Left ventricle myocardium superior (tissue), 1 donor: ENCODE measurements at regions not wholly inside any gene's neighbourhood (a gene's known extent, or its start where the extent isn't known, plus 50 kb on each side); places are given as distances from the start of the nearest gene placed in this dataset.

ENCODE experiments used
- ATAC-seq: fragments of 200-7000 bp; cut with Tn5 transposase; one replicate; pipeline ENCODE4 v1.9.1; 2020; ENCODE audit warnings: mild to moderate bottlenecking, moderate library complexity
- DNase-seq: peaks from one replicate; pipeline ENCODE4 v3.0.0-alpha.2; 2020
- intact Hi-C: fragments of 100-400 bp; cut with micrococcal nuclease; formaldehyde crosslinking; loops from one replicate; pipeline ENCODE4 v1.11.0; 2022
- donor health status: DM: no; HTN: yes; CAD: no; lungs with severe emphysema.

DNA sequence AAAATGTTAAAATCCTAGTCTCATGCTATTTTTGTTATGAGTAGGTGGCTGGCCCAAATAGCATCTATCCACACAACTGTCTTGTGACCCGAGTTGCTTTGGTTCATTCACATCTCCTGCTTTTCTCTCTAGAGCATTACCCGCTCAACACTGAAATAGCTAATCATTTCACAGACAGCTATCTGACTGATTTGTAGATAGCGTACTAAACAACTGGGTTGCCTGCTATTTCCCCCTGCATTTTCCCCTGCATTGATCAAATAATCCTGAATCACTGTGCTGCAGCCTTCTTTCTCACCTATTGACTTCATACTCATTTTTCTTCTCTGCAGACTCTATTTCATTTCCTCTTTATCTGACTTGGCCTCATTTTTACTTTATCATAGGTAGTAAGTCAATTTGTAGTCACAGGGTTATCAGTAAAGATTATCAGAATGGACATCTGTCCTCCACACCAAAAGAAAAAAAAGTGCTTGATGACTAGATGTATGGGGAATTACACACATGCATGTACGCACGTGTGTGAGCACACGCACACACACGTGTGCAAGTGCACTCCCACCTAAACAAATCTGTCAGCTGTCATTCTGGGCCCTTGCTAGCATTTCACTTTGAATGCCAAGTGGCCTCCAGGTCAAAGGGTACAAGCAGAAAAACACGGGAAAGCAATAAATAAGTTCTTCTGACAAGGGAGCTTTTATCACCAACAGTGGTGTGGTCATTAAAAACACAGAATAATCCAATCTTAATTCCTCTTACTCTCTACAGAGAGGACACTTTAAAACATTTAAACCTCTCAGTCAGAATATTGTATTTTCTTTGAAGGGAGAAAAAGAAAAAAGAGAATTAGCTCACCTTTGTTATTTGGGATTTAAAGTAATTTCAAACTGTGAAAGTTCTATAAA, 501.6 kb downstream of the EFNA5 start:
- ATAC-seq, result no peak
- intact Hi-C loops, result no loop called here
- no peak for DNase-seq

DNA sequence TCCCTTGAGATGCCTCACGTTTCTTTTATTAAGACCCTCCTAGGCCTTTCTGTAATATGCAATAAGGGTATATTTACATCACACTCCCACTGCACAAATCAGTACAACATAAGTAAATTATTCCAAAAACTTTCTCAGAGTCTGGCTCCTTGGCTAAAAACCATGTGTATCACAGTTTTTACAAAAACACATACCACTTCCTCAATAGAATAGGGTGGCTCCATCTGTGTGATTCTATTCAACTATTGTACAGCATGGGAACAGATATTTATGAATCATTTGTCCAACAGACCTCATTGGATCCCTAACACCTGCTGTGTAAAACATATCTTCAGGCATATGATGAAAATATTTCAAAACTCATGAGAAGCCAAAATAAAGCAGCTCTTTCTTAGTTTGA, 502.7 kb downstream of the EFNA5 start:
- DNase-seq, result no peak
- no peak for ATAC-seq
- intact Hi-C loops, result no loop called here

GRCh38 chr5:107165296-107165695, 505.4 kb downstream of the EFNA5 start:
- intact Hi-C loops, result no loop called here
- ATAC-seq (no peak), DNase-seq (no peak)

DNA sequence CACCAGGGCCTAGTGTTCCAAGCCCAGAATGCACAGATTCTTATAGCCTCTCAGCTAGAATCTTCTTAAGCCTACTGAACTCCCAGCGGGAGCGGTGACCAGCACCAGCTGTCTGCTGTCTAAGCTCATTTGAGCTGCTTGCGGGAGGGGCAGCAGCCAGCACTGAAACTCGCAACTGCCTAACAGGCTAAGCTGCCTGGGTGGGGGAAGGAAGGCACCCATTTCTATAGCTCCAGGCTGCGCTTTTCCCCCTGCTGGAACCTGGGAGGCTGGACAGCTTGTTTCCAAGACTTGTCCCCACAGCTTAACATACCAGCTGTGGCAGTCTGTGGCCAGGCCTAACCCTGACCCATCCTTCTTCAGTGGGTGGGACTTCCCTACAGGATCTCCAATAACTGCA, 512.9 kb downstream of the EFNA5 start:
- intact Hi-C loops, result no loop called here
- no peak for ATAC-seq
- no peak for DNase-seq

DNA sequence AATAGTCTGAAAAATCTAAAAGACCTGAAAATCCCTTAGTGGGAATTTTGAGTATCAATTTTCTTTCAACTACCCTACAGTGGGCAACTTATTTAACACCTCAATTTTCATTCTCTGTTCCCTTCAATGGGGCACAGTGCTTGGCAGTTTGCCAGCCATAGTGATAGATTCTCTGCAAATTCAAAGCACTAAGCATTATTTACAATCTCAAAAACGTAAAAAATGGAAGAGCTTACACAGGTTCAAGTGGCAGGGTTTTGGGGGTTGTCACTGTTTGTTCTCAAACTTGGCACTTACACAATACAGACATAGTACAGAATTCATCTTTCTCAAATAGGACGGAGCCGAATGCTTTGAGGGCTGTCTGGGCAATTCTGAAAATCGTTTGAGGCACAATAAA, 515.0 kb downstream of the EFNA5 start:
- no peak for DNase-seq
- no peak for ATAC-seq
- intact Hi-C loops, result no loop called here

DNA sequence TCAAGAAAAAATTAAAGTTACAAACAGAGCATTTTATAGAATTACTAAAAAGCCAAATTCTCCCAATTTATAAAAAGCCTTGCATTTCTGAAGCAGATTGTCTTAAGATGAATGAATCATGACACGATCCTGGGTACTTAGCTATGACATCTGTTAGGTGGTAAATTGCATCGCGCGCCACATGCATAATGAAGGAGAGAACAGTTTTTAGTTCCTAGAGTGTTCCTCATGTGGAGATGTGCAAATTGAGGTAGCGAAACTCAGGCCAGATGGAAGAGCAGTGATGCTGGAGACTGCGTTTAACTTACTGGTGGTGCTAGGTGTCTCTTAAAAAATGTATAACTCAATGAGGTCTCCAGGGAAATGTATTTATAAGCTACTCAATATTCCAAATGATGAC, 516.1 kb downstream of the EFNA5 start:
- DNase-seq (no peak), ATAC-seq (no peak)
- intact Hi-C loops, result no loop called here

- ATAC-seq (no peak), DNase-seq (no peak)
- intact Hi-C loops, result no loop called here
These were observed 517.5 kb downstream of the EFNA5 start for GRCh38 chr5:107153283-107153682.

DNA sequence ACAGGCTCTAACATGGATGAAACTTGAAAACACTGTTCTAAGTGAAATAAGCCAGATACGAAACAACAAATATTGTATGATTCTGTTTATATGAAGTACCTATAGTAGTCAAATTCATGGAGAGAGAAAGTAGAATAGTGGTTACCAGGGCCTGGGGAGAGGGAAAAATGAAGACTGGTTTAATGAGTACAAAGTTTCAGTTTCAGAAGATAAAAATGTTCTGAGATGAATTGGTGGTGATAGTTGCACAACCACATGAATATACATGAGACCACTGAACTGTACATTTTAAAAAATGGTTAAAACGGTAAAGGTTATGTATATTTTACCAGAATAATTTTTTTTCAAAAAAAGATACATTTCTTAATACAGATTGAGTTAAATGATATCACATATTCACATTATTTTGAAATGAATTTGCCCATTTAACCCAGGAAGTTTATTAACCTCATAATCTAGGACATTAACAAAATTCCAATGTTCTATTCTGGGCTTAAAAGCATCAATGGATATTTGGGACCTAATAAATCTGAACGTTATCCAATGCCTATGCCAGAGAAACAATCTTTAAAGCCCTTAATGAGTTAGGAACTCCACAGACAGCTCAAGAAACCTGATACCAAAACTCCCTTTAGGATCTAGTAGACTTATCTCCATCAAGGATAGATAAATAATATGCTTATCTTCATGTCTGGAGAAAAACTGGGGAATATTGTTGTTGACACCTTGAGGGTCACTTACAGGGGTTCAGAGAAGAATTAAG, 521.3 kb downstream of the EFNA5 start:
- intact Hi-C loops, result no loop called here
- DNase-seq (no peak), ATAC-seq (no peak)

DNA sequence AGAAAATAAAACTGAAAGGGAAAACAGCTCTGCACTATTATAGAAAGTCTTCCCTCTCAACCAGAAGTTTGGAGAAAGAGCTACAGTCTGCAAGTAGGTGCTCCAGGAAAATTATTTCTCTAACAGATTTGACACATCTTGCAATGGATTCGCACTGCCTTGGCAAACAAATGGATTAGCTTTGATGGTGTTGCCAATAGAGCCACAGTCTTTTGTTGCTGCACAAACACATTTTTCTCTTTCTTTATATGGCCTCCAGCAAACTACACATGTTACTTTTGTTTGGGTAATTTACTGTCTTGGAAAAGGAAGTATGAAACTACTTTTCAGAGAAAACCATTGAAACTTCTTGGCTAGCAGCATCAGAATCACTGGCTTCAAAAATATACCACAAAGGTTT, 523.1 kb downstream of the EFNA5 start:
- intact Hi-C loops, result no loop called here
- DNase-seq (no peak), ATAC-seq (no peak)

DNA sequence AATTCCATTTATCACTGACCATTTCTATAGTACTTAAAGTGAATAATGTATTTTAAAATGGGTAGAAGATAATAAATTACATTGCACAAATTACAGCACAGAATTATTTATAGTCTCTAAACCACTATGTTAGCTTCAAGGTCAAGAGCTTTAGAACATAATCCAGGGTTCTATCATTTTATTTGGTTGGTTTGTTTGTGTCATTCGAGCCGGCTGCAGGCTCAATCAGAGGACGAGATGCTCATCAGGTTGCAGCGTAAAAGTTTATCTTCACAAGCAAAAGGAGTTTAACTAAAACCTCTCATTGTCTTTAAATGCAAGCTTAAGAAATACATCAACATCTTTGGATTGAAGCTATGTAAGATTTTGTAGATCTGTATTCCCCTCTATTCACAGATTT, 523.8 kb downstream of the EFNA5 start:
- no peak for ATAC-seq
- intact Hi-C loops, result no loop called here
- DNase-seq, result no peak

DNA sequence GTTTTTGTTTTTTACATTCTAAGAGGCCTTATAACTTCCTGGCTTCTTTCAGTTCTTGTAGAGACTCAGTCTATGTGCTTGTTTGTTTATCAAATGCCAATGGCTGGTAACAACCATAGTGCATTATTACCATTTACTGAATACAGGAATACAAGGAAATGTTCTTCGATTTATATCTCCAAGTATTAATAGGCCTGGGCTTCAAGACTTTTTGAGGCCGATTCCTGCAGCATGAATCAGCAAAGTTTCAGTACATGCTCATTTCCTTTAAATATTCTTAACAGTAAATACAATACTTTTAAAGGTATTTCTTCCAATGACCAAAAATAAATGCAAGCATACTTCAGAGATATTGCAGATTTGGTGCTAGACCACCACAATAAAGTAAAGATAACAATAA, 535.3 kb downstream of the EFNA5 start:
- intact Hi-C loops, result no loop called here
- DNase-seq (no peak), ATAC-seq (no peak)

GRCh38 chr5:107134931-107135330, 535.8 kb downstream of the EFNA5 start:
- no peak for ATAC-seq
- intact Hi-C loops, result no loop called here
- DNase-seq, result no peak

DNA sequence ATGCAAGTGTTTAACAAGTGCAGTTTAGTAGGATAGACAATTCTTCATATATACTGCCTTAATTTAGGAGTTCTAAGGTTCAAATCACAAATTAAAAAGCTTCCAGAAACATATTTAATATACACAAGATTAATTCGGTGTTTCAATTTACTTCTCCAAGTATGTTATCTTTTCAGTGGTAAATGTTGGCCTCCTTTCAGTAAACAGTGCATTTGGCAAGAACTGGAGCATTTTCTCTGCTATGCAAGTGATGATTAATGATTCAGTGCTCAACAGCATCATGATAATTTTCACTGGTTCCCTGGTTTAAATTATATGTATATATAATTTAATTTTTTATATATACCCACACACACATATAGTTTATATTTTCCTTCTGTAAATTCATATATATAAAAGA, 541.7 kb downstream of the EFNA5 start:
- intact Hi-C loops, result no loop called here
- no peak for DNase-seq
- no peak for ATAC-seq

GRCh38 chr5:107127878-107128277, 542.9 kb downstream of the EFNA5 start:
- intact Hi-C loops, result no loop called here
- DNase-seq, result no peak
- peak; percentile 35 for ATAC-seq

- DNase-seq (no peak), ATAC-seq (no peak)
- intact Hi-C loops, result no loop called here
These were observed 544.4 kb downstream of the EFNA5 start for GRCh38 chr5:107126341-107126740.

GRCh38 chr5:107124376-107124775, 546.4 kb downstream of the EFNA5 start:
- intact Hi-C loops, result no loop called here
- DNase-seq (no peak), ATAC-seq (no peak)

GRCh38 chr5:107123014-107123413, 547.7 kb downstream of the EFNA5 start:
- ATAC-seq (no peak), DNase-seq (no peak)
- intact Hi-C loops, result no loop called here

GRCh38 chr5:107121793-107122519, 548.8 kb downstream of the EFNA5 start:
- ATAC-seq (peak; percentile 39), DNase-seq (no peak)
- intact Hi-C loops, result no loop called here

DNA sequence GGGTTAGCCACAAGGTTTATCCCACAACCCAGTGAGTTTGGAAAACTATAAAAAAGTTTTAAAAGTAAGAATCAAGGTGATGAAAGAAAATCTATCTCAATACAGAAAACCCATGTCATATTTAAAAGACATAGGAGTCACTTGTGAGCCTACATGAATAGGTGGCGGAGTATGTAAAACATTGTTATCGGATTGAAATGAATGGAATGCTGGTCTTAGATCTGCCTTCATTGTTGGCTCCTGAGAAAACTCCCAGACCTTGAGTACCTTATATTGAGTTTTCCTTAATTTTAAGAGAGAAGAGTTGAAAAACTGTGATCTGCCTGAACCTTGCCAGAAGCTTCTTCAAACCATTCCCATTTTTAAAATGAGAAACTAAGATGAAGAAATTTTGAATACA, 551.1 kb downstream of the EFNA5 start:
- no peak for ATAC-seq
- intact Hi-C loops, result no loop called here

More for the DNA sequence above, 551.1 kb downstream of the EFNA5 start:
- DNase-seq, result no peak
